ENCODE measurements at regions not wholly inside any gene's neighbourhood (a gene's known extent, or its start where the extent isn't known, plus 50 kb on each side); places are given as distances from the start of the nearest gene placed in this dataset.

- TF ChIP-seq ZNF263 (CRISPR knock-in tag; IDR thresholded peaks at IDR 0.05; ENCODE audit: low read depth): no peak
- no peak for TF ChIP-seq SMAD3 (CRISPR knock-in tag; IDR thresholded peaks at IDR 0.05; ENCODE audit: borderline replicate concordance)
- TF ChIP-seq ZNF121 (CRISPR knock-in tag; IDR thresholded peaks at IDR 0.05): no peak
- TF ChIP-seq FOXJ3 (CRISPR knock-in tag; IDR thresholded peaks at IDR 0.05; ENCODE audit: borderline replicate concordance): no peak
- no peak for TF ChIP-seq RELA (CRISPR knock-in tag; IDR thresholded peaks at IDR 0.05; ENCODE audit: borderline replicate concordance)
- TF ChIP-seq CTCF (IDR thresholded peaks at IDR 0.05): no peak
- TF ChIP-seq ESRRA (CRISPR knock-in tag; IDR thresholded peaks at IDR 0.05; ENCODE audit: borderline replicate concordance): no peak
- no peak for TF ChIP-seq NFYB (CRISPR knock-in tag; conservative IDR thresholded peaks at IDR 0.05; ENCODE audit: low read depth)
- TF ChIP-seq NR3C1 (CRISPR knock-in tag; conservative IDR thresholded peaks at IDR 0.05; ENCODE audit: low read depth): no peak
These were observed 603.3 kb upstream of the TMEM132C start for GRCh38 chr12:127663716-127664115.
